Stimulated activated CD8-positive, alpha-beta memory T cell treated with anti-CD3 and anti-CD28 coated beads, Interleukin-7, amount 100 ng/mL, for 1 hour (primary cell): ENCODE measurements at regions not wholly inside any gene's neighbourhood (a gene's known extent, or its start where the extent isn't known, plus 50 kb on each side); places are given as distances from the start of the nearest gene placed in this dataset.
"Not testable (repeated sequence)": the region's sequence is repeated elsewhere in the genome, so short reads cannot be mapped to it uniquely, and the experiment has no call there.

Source experiments
- DNase-seq, 2 donors: peaks; one replicate each; pipeline ENCODE4 v3.0.0-alpha.2; 2020; ENCODE audit warnings: low read depth in 2 of 2

- no peak for DNase-seq
These were observed 78.1 kb upstream of the PICALM start for GRCh38 chr11:86147004-86147403.

- no peak for DNase-seq
These were observed 76.7 kb upstream of the PICALM start for GRCh38 chr11:86145439-86146156.

GRCh38 chr11:86144846-86145245 is 76.0 kb upstream of the PICALM start:
- DNase-seq: no peak

GRCh38 chr11:86144087-86144486 is 75.2 kb upstream of the PICALM start:
- DNase-seq: not testable (repeated sequence)

GRCh38 chr11:86143087-86144030 is 74.5 kb upstream of the PICALM start:
- no peak for DNase-seq

- no peak for DNase-seq
These were observed 73.3 kb upstream of the PICALM start for GRCh38 chr11:86142170-86142569.

- DNase-seq: no peak
These were observed 72.8 kb upstream of the PICALM start for GRCh38 chr11:86141727-86142126.

- DNase-seq: no peak
These were observed 71.6 kb upstream of the PICALM start for GRCh38 chr11:86140334-86140990.

- no peak for DNase-seq
These were observed 70.1 kb upstream of the PICALM start for GRCh38 chr11:86138958-86139357.

- no peak for DNase-seq
These were observed 67.7 kb upstream of the PICALM start for GRCh38 chr11:86136538-86136937.

GRCh38 chr11:86135319-86135714 is 66.4 kb upstream of the PICALM start:
- no peak for DNase-seq

- DNase-seq: no peak
These were observed 65.9 kb upstream of the PICALM start for GRCh38 chr11:86134580-86135318.

- no peak for DNase-seq
These were observed 63.9 kb upstream of the PICALM start for GRCh38 chr11:86132667-86133249.

GRCh38 chr11:86129740-86130540 is 61.1 kb upstream of the PICALM start:
- DNase-seq: no peak

- DNase-seq: no peak
These were observed 60.0 kb upstream of the PICALM start for GRCh38 chr11:86128914-86129313.

GRCh38 chr11:86126862-86127261 is 58.0 kb upstream of the PICALM start:
- DNase-seq: no peak

- no peak for DNase-seq
These were observed 55.7 kb upstream of the PICALM start for GRCh38 chr11:86124251-86125233.

GRCh38 chr11:86122773-86123172 is 53.9 kb upstream of the PICALM start:
- DNase-seq: no peak

- DNase-seq: no peak
These were observed 51.9 kb upstream of the PICALM start for GRCh38 chr11:86120807-86121206.
